CD14-positive monocyte (primary cell): ENCODE measurements at regions not wholly inside any gene's neighbourhood (a gene's known extent, or its start where the extent isn't known, plus 50 kb on each side); places are given as distances from the start of the nearest gene placed in this dataset.

Source experiments
- DNase-seq, 3 donors: peaks; one replicate each; pipeline ENCODE4 v3.0.0-alpha.2; 2011 to 2022
- H2AFZ ChIP-seq: 2 replicates; pipeline ENCODE4 v1.6.0; 2012; ENCODE audit warnings: mild to moderate bottlenecking, low read depth, low read length, inconsistent platforms; ENCODE audit not compliant: insufficient read depth, poor library complexity, severe bottlenecking
- H3K27ac ChIP-seq, 2 donors: 1 replicate in 1 of 2; 2 replicates in 1 of 2; pipeline ENCODE4 v1.5.1; 2012 to 2013; ENCODE audit warnings: low read length in 2 of 2, control low read depth in 1 of 2, inconsistent platforms in 1 of 2, low read depth in 1 of 2, mild to moderate bottlenecking in 1 of 2
- H3K27me3 ChIP-seq, 2 donors: one replicate each; pipeline versions ENCODE4 v1.6.0 to v1.6.1; 2011 to 2013; ENCODE audit warnings: low read length in 2 of 2; ENCODE audit not compliant: control insufficient read depth in 2 of 2, insufficient read depth in 2 of 2
- H3K36me3 ChIP-seq, 2 donors: replicated peaks in 1 of 2; 1 replicate in 1 of 2; 2 replicates in 1 of 2; pipeline versions ENCODE4 v1.5.1 to v1.6.1; 2012 to 2013; ENCODE audit warnings: low read length in 2 of 2, control low read depth in 1 of 2, inconsistent platforms in 1 of 2, mild to moderate bottlenecking in 1 of 2; ENCODE audit not compliant: insufficient read depth in 2 of 2, control insufficient read depth in 1 of 2
- H3K4me1 ChIP-seq, 2 donors: 1 replicate in 1 of 2; 2 replicates in 1 of 2; pipeline versions ENCODE4 v1.5.1 to v1.6.1; 2012 to 2013; ENCODE audit warnings: low read length in 2 of 2, control low read depth in 1 of 2, inconsistent platforms in 1 of 2, mild to moderate bottlenecking in 1 of 2, moderate library complexity in 1 of 2; ENCODE audit not compliant: insufficient read depth in 2 of 2, control insufficient read depth in 1 of 2
- H3K4me2 ChIP-seq: replicated peaks from 2 replicates; pipeline ENCODE3; 2012; ENCODE audit warnings: low read length, moderate library complexity, mild to moderate bottlenecking; ENCODE audit not compliant: poor library complexity, severe bottlenecking; ENCODE audit errors: extremely low read depth
- H3K4me3 ChIP-seq, 3 experiments: fragments of 200-600 bp in 1 of 3; sonication (generic) in 1 of 3; replicated peaks in 1 of 3; 1 replicate in 2 of 3; 2 replicates in 1 of 3; pipeline ENCODE4 v1.5.1; 2011 to 2013; ENCODE audit warnings: low read length in 3 of 3, mild to moderate bottlenecking in 3 of 3, control low read depth in 2 of 3, low read depth in 2 of 3, inconsistent platforms in 1 of 3, moderate library complexity in 1 of 3
- H3K79me2 ChIP-seq: 2 replicates; pipeline ENCODE4 v1.6.0; 2012; ENCODE audit warnings: mild to moderate bottlenecking, control low read depth, inconsistent platforms, low read length, moderate library complexity; ENCODE audit not compliant: insufficient read depth
- H3K9ac ChIP-seq: 2 replicates; pipeline ENCODE4 v1.6.0; 2017; ENCODE audit warnings: low read length, mild to moderate bottlenecking; ENCODE audit not compliant: insufficient read depth, poor library complexity, severe bottlenecking
- H3K9me3 ChIP-seq, 2 donors: replicated peaks in 1 of 2; 1 replicate in 1 of 2; 2 replicates in 1 of 2; pipeline versions ENCODE4 v1.5.1 to v1.6.1; 2012 to 2013; ENCODE audit warnings: low read length in 2 of 2, control low read depth in 1 of 2; ENCODE audit not compliant: control insufficient read depth in 1 of 2, insufficient read depth in 1 of 2
- H4K20me1 ChIP-seq: 2 replicates; pipeline ENCODE4 v1.6.0; 2012; ENCODE audit warnings: mild to moderate bottlenecking, low read length, control low read depth, moderate library complexity; ENCODE audit not compliant: insufficient read depth
- H3K27ac Mint-ChIP-seq, 7 donors: one replicate each; pipeline ENCODE4 v1.8.0; 2020; ENCODE audit warnings: mild to moderate bottlenecking in 7 of 7, mixed read lengths in 7 of 7, moderate library complexity in 6 of 7, inconsistent platforms in 2 of 7
- H3K27me3 Mint-ChIP-seq, 3 donors: one replicate each; pipeline ENCODE4 v1.8.0; 2021 to 2022; ENCODE audit warnings: low read depth in 3 of 3, mild to moderate bottlenecking in 3 of 3, mixed read lengths in 3 of 3, moderate library complexity in 3 of 3, inconsistent platforms in 1 of 3
- H3K36me3 Mint-ChIP-seq, 2 donors: one replicate each; pipeline ENCODE4 v1.8.0; 2020; ENCODE audit warnings: mixed read lengths in 2 of 2, inconsistent platforms in 1 of 2, mild to moderate bottlenecking in 1 of 2
- H3K4me1 Mint-ChIP-seq: one replicate; pipeline ENCODE4 v1.8.0; 2020; ENCODE audit warnings: mild to moderate bottlenecking, mixed read lengths
- H3K4me3 Mint-ChIP-seq, 2 donors: one replicate each; pipeline ENCODE4 v1.8.0; 2020; ENCODE audit warnings: mild to moderate bottlenecking in 2 of 2, mixed read lengths in 2 of 2, moderate library complexity in 1 of 2
- H3K9me3 Mint-ChIP-seq, 7 donors: one replicate each; pipeline ENCODE4 v1.8.0; 2020 to 2022; ENCODE audit warnings: mixed read lengths in 7 of 7, mild to moderate bottlenecking in 6 of 7, moderate library complexity in 6 of 7, inconsistent platforms in 2 of 7
- WGBS: methylation state at CpG from one replicate; pipeline ENCODE4 v1.1.5; 2013; ENCODE audit warnings: missing lambda C conversion rate; ENCODE audit not compliant: insufficient coverage; 5-methylcytosine and 5-hydroxymethylcytosine counted together
- intact Hi-C, 2 donors: fragments of 100-400 bp; cut with micrococcal nuclease; formaldehyde crosslinking; loops; one replicate each; pipeline versions ENCODE4 v1.15.0 to v1.15.1; 2023
- TF ChIP-seq, protein P1 (sequence below): fragments of 200-600 bp; IDR thresholded peaks from one replicate; pipeline ENCODE4 v1.8.0; 2022; ENCODE audit warnings: antibody characterized with exemption, mild to moderate bottlenecking

DNA sequence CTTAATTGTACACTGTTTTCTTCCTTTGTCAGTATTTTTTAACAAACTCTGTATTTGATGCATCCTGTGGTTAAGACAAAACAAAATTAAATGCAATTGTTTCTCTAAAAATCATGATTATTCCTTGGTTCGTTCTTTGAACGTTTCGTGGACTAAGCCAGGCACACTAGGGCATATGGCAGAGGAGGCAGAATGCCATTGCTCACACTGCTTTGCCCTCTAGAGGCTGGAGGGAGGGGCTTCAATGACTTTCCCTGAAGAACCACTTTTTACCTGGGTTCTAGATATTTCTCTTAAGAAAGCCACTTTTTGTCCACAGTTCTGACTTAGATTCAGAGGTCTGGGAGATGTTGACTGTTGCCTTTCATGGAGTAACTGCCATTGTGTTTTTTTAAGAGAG, 236.2 kb upstream of the ADAMTSL1 start:
- Mint-ChIP-seq H3K36me3 (no peaks in the 10 kb centered on the region), H3K27ac (no peak overlapping the region), H3K9me3 (no peaks in the 10 kb centered on the region), H3K4me1 (no peaks in the 10 kb centered on the region), H3K27me3 (peaks cover 0 to 3% (median 2%) of the 10 kb centered on the region in 3 donors), H3K4me3 (no peak overlapping the region)
- Histone ChIP-seq H3K4me1 (no peaks in the 10 kb centered on the region), H3K79me2 (no peaks in the 10 kb centered on the region), H3K36me3 (no peaks in the 10 kb centered on the region), H4K20me1 (no peaks in the 10 kb centered on the region), H3K4me2 (no peak overlapping the region), H3K4me3 (no peak overlapping the region), H3K27ac (no peak overlapping the region), H3K9me3 (no peaks in the 10 kb centered on the region), H3K9ac (no peak overlapping the region), H3K27me3 (no peaks in the 10 kb centered on the region), H2AFZ (no peak overlapping the region)
- DNase-seq = no peak
- 80% methylated on average over 3 of the region's 3 CpGs for WGBS
- intact Hi-C loops = no loop called here
- TF ChIP-seq, protein P1, sequence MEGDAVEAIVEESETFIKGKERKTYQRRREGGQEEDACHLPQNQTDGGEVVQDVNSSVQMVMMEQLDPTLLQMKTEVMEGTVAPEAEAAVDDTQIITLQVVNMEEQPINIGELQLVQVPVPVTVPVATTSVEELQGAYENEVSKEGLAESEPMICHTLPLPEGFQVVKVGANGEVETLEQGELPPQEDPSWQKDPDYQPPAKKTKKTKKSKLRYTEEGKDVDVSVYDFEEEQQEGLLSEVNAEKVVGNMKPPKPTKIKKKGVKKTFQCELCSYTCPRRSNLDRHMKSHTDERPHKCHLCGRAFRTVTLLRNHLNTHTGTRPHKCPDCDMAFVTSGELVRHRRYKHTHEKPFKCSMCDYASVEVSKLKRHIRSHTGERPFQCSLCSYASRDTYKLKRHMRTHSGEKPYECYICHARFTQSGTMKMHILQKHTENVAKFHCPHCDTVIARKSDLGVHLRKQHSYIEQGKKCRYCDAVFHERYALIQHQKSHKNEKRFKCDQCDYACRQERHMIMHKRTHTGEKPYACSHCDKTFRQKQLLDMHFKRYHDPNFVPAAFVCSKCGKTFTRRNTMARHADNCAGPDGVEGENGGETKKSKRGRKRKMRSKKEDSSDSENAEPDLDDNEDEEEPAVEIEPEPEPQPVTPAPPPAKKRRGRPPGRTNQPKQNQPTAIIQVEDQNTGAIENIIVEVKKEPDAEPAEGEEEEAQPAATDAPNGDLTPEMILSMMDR = no peak

- Mint-ChIP-seq H3K9me3 (peaks cover 0 to 1% (median 0%) of the 10 kb centered on the region in 7 donors), H3K27ac (no peak overlapping the region), H3K4me3 (no peak overlapping the region), H3K27me3 (peaks cover 0 to 3% (median 2%) of the 10 kb centered on the region in 3 donors), H3K36me3 (no peaks in the 10 kb centered on the region), H3K4me1 (no peaks in the 10 kb centered on the region)
- no peak overlapping the region for H3K9ac ChIP-seq
- no peaks in the 10 kb centered on the region for H3K27me3 ChIP-seq
- TF ChIP-seq, protein P1 = no peak
- no peak for DNase-seq
- 100% methylated on average over 1 of the region's 2 CpGs for WGBS
- H3K9me3 ChIP-seq = no peaks in the 10 kb centered on the region
- no peaks in the 10 kb centered on the region for H3K4me1 ChIP-seq
- H3K4me3 ChIP-seq = no peak overlapping the region
- H3K79me2 ChIP-seq = no peaks in the 10 kb centered on the region
- no peak overlapping the region for H3K27ac ChIP-seq
- no peak overlapping the region for H3K4me2 ChIP-seq
- intact Hi-C loops = no loop called here
- no peaks in the 10 kb centered on the region for H4K20me1 ChIP-seq
- H2AFZ ChIP-seq = no peak overlapping the region
- no peaks in the 10 kb centered on the region for H3K36me3 ChIP-seq
Observed at GRCh38 chr9:18238254-18238653, 235.7 kb upstream of the ADAMTSL1 start.
